H1 (cell line): ENCODE measurements at regions not wholly inside any gene's neighbourhood (a gene's known extent, or its start where the extent isn't known, plus 50 kb on each side); places are given as distances from the start of the nearest gene placed in this dataset.

Experiments
- BRCA1 ChIP-seq: IDR thresholded peaks from 2 replicates; pipeline ENCODE4 v1.6.1; 2012; ENCODE audit warnings: low read depth, low read length, improper control_type of control experiment
- CHD1 ChIP-seq: IDR thresholded peaks from 2 replicates; pipeline ENCODE4 v1.6.1; 2012; ENCODE audit warnings: low read depth, low read length, improper control_type of control experiment
- EGR1 ChIP-seq: IDR thresholded peaks from 2 replicates; pipeline ENCODE4 v1.6.1; 2011; ENCODE audit warnings: low read depth, low read length, borderline replicate concordance
- FOSL1 ChIP-seq: IDR thresholded peaks from 2 replicates; pipeline ENCODE4 v1.6.1; 2011; ENCODE audit warnings: mild to moderate bottlenecking, low read depth, low read length, moderate library complexity; ENCODE audit not compliant: insufficient read depth
- HDAC6 ChIP-seq: IDR thresholded peaks from one replicate; pipeline ENCODE4 v1.7.1; 2012; ENCODE audit warnings: low read depth, mild to moderate bottlenecking, inconsistent platforms, low read length, moderate library complexity
- KDM1A ChIP-seq: fragments of 200-600, 300-600 bp; sonication (generic); IDR thresholded peaks from 2 replicates; pipeline ENCODE4 v1.7.1; 2016; ENCODE audit warnings: mild to moderate bottlenecking, low read length, borderline replicate concordance
- MAX ChIP-seq: IDR thresholded peaks from 2 replicates; pipeline ENCODE4 v1.6.1; 2012; ENCODE audit warnings: inconsistent platforms
- RAD21 ChIP-seq, 2 experiments: IDR thresholded peaks in 1 of 2; conservative IDR thresholded peaks in 1 of 2; 2 replicates each; pipeline ENCODE4 v1.6.1; 2011; ENCODE audit warnings: low read depth in 2 of 2, low read length in 2 of 2, improper control_type of control experiment in 1 of 2, inconsistent platforms in 1 of 2, mild to moderate bottlenecking in 1 of 2, moderate library complexity in 1 of 2
- SP1 ChIP-seq: IDR thresholded peaks from 2 replicates; pipeline ENCODE4 v1.6.1; 2011; ENCODE audit warnings: low read depth, low read length
- TF ChIP-seq, protein P1 (sequence below): fragments of 300-600 bp; sonication (generic); IDR thresholded peaks from 2 replicates; pipeline ENCODE4 v1.7.1; 2012; ENCODE audit warnings: low read length, moderate library complexity, mild to moderate bottlenecking, inconsistent platforms; ENCODE audit not compliant: insufficient replicate concordance
- TF ChIP-seq, protein P2 (sequence below): IDR thresholded peaks from 2 replicates; pipeline ENCODE4 v1.6.1; 2011; ENCODE audit warnings: low read depth, mild to moderate bottlenecking, low read length; ENCODE audit not compliant: insufficient read depth

GRCh38 chrX:30979271-30979670 is 90.2 kb upstream of the TAB3 start (continued):
- TF ChIP-seq, protein P1, sequence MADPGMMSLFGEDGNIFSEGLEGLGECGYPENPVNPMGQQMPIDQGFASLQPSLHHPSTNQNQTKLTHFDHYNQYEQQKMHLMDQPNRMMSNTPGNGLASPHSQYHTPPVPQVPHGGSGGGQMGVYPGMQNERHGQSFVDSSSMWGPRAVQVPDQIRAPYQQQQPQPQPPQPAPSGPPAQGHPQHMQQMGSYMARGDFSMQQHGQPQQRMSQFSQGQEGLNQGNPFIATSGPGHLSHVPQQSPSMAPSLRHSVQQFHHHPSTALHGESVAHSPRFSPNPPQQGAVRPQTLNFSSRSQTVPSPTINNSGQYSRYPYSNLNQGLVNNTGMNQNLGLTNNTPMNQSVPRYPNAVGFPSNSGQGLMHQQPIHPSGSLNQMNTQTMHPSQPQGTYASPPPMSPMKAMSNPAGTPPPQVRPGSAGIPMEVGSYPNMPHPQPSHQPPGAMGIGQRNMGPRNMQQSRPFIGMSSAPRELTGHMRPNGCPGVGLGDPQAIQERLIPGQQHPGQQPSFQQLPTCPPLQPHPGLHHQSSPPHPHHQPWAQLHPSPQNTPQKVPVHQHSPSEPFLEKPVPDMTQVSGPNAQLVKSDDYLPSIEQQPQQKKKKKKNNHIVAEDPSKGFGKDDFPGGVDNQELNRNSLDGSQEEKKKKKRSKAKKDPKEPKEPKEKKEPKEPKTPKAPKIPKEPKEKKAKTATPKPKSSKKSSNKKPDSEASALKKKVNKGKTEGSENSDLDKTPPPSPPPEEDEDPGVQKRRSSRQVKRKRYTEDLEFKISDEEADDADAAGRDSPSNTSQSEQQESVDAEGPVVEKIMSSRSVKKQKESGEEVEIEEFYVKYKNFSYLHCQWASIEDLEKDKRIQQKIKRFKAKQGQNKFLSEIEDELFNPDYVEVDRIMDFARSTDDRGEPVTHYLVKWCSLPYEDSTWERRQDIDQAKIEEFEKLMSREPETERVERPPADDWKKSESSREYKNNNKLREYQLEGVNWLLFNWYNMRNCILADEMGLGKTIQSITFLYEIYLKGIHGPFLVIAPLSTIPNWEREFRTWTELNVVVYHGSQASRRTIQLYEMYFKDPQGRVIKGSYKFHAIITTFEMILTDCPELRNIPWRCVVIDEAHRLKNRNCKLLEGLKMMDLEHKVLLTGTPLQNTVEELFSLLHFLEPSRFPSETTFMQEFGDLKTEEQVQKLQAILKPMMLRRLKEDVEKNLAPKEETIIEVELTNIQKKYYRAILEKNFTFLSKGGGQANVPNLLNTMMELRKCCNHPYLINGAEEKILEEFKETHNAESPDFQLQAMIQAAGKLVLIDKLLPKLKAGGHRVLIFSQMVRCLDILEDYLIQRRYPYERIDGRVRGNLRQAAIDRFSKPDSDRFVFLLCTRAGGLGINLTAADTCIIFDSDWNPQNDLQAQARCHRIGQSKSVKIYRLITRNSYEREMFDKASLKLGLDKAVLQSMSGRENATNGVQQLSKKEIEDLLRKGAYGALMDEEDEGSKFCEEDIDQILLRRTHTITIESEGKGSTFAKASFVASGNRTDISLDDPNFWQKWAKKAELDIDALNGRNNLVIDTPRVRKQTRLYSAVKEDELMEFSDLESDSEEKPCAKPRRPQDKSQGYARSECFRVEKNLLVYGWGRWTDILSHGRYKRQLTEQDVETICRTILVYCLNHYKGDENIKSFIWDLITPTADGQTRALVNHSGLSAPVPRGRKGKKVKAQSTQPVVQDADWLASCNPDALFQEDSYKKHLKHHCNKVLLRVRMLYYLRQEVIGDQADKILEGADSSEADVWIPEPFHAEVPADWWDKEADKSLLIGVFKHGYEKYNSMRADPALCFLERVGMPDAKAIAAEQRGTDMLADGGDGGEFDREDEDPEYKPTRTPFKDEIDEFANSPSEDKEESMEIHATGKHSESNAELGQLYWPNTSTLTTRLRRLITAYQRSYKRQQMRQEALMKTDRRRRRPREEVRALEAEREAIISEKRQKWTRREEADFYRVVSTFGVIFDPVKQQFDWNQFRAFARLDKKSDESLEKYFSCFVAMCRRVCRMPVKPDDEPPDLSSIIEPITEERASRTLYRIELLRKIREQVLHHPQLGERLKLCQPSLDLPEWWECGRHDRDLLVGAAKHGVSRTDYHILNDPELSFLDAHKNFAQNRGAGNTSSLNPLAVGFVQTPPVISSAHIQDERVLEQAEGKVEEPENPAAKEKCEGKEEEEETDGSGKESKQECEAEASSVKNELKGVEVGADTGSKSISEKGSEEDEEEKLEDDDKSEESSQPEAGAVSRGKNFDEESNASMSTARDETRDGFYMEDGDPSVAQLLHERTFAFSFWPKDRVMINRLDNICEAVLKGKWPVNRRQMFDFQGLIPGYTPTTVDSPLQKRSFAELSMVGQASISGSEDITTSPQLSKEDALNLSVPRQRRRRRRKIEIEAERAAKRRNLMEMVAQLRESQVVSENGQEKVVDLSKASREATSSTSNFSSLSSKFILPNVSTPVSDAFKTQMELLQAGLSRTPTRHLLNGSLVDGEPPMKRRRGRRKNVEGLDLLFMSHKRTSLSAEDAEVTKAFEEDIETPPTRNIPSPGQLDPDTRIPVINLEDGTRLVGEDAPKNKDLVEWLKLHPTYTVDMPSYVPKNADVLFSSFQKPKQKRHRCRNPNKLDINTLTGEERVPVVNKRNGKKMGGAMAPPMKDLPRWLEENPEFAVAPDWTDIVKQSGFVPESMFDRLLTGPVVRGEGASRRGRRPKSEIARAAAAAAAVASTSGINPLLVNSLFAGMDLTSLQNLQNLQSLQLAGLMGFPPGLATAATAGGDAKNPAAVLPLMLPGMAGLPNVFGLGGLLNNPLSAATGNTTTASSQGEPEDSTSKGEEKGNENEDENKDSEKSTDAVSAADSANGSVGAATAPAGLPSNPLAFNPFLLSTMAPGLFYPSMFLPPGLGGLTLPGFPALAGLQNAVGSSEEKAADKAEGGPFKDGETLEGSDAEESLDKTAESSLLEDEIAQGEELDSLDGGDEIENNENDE = no peak
- TF ChIP-seq MAX (no peak), CHD1 (no peak), KDM1A (no peak), EGR1 (no peak), SP1 (no peak), HDAC6 (no peak), BRCA1 (no peak), FOSL1 (no peak), RAD21 (IDR thresholded peaks at IDR 0.05 in 1 of 2, conservative IDR thresholded peaks at IDR 0.05 in 1 of 2; ENCODE audit: low read depth in 2 of 2, low read length in 2 of 2) (no peak)
- TF ChIP-seq, protein P2, sequence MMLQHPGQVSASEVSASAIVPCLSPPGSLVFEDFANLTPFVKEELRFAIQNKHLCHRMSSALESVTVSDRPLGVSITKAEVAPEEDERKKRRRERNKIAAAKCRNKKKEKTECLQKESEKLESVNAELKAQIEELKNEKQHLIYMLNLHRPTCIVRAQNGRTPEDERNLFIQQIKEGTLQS = no peak
